Common myeloid progenitor, CD34-positive (primary cell): ENCODE measurements at regions not wholly inside any gene's neighbourhood (a gene's known extent, or its start where the extent isn't known, plus 50 kb on each side); places are given as distances from the start of the nearest gene placed in this dataset.

ENCODE experiments used
- CTCF ChIA-PET: fragments of 350-600 bp; sonication (Branson Sonifier 250); formaldehyde crosslinking; loops from one replicate; lab custom pipeline; 2021; ENCODE audit warnings: antibody characterized with exemption; lab: Charles Lee
- POLR2A ChIA-PET: fragments of 350-600 bp; sonication (Branson Sonifier 250); formaldehyde crosslinking; loops from one replicate; lab custom pipeline; 2021; ENCODE audit warnings: antibody characterized with exemption; lab: Charles Lee
- DNase-seq, 3 donors: peaks; one replicate each; pipeline versions ENCODE4 v3.0.0 to v3.0.0-alpha.2; 2013
- H3K27ac ChIP-seq, 2 experiments: 1 replicate in 1 of 2; 2 replicates in 1 of 2; pipeline ENCODE4 v1.7.0; 2013; ENCODE audit warnings: inconsistent platforms in 2 of 2, low read length in 2 of 2, mild to moderate bottlenecking in 2 of 2, low read depth in 1 of 2, moderate library complexity in 1 of 2; ENCODE audit not compliant: severe bottlenecking in 2 of 2, insufficient read depth in 1 of 2, poor library complexity in 1 of 2
- H3K27me3 ChIP-seq, 5 experiments: replicated peaks in 2 of 5; 1 replicate in 3 of 5; 2 replicates in 2 of 5; pipeline versions ENCODE4 v1.6.1 to v1.7.0; 2013; ENCODE audit warnings: low read length in 4 of 5, mild to moderate bottlenecking in 2 of 5, moderate library complexity in 2 of 5, inconsistent platforms in 1 of 5; ENCODE audit not compliant: insufficient read depth in 5 of 5, control insufficient read depth in 4 of 5
- H3K36me3 ChIP-seq, 4 experiments: 1 replicate in 2 of 4; 2 replicates in 2 of 4; pipeline versions ENCODE4 v1.6.1 to v1.7.0; 2013; ENCODE audit warnings: low read length in 3 of 4, control low read depth in 1 of 4, mild to moderate bottlenecking in 1 of 4; ENCODE audit not compliant: control insufficient read depth in 4 of 4, insufficient read depth in 4 of 4
- H3K4me1 ChIP-seq, 4 experiments: 1 replicate in 3 of 4; 2 replicates in 1 of 4; pipeline versions ENCODE4 v1.6.1 to v1.7.1; 2013; ENCODE audit warnings: low read length in 3 of 4, mild to moderate bottlenecking in 3 of 4, control low read depth in 1 of 4, inconsistent platforms in 1 of 4, moderate library complexity in 1 of 4; ENCODE audit not compliant: control insufficient read depth in 4 of 4, insufficient read depth in 4 of 4; ENCODE audit errors: control extremely low read depth in 1 of 4
- H3K4me3 ChIP-seq, 7 experiments: 1 replicate in 4 of 7; 2 replicates in 3 of 7; pipeline versions ENCODE4 v1.5.1 to v1.7.0; 2013; ENCODE audit warnings: mild to moderate bottlenecking in 7 of 7, low read length in 6 of 7, moderate library complexity in 6 of 7, inconsistent platforms in 2 of 7, low read depth in 2 of 7, control low read depth in 1 of 7; ENCODE audit not compliant: insufficient read depth in 4 of 7, control insufficient read depth in 1 of 7; ENCODE audit errors: extremely low read depth in 1 of 7
- H3K9me3 ChIP-seq, 5 experiments: 1 replicate in 4 of 5; 2 replicates in 1 of 5; pipeline versions ENCODE4 v1.6.1 to v1.7.1; 2013; ENCODE audit warnings: low read length in 4 of 5, mild to moderate bottlenecking in 2 of 5, inconsistent platforms in 1 of 5, low read depth in 1 of 5, moderate library complexity in 1 of 5; ENCODE audit not compliant: control insufficient read depth in 4 of 5, insufficient read depth in 2 of 5; ENCODE audit errors: control extremely low read depth in 1 of 5
- WGBS: methylation state at CpG from one replicate; pipeline ENCODE4 v1.1.5; 2013; ENCODE audit not compliant: insufficient coverage; 5-methylcytosine and 5-hydroxymethylcytosine counted together

- 100% methylated on average over 1 of the region's 3 CpGs for whole genome bisulfite sequencing
- no peak for DNase-seq
- peaks cover 0 to 11% (median 0%) of the 10 kb centered on the region in 4 experiments for H3K4me1 ChIP-seq
- ChIA-PET CTCF (no interaction called here), POLR2A (no interaction called here)
- no peaks in the 10 kb centered on the region for H3K36me3 ChIP-seq
- H3K27ac ChIP-seq = no peak overlapping the region
- H3K27me3 ChIP-seq = no peaks in the 10 kb centered on the region
- no peak overlapping the region for H3K4me3 ChIP-seq
- no peaks in the 10 kb centered on the region for H3K9me3 ChIP-seq
Observed at GRCh38 chr3:104887069-104887468, 479.6 kb upstream of the ALCAM start.

- H3K27me3 ChIP-seq = no peaks in the 10 kb centered on the region
- DNase-seq = no peak
- WGBS = 94% methylated on average over 2 of the region's 2 CpGs
- no peaks in the 10 kb centered on the region for H3K36me3 ChIP-seq
- POLR2A ChIA-PET = no interaction called here
- no peak overlapping the region for H3K4me3 ChIP-seq
- no peak overlapping the region for H3K27ac ChIP-seq
- CTCF ChIA-PET = no interaction called here
- H3K9me3 ChIP-seq = no peaks in the 10 kb centered on the region
- H3K4me1 ChIP-seq = peaks cover 0 to 11% (median 0%) of the 10 kb centered on the region in 4 experiments
Observed at GRCh38 chr3:104887619-104888018, 479.1 kb upstream of the ALCAM start.

DNA sequence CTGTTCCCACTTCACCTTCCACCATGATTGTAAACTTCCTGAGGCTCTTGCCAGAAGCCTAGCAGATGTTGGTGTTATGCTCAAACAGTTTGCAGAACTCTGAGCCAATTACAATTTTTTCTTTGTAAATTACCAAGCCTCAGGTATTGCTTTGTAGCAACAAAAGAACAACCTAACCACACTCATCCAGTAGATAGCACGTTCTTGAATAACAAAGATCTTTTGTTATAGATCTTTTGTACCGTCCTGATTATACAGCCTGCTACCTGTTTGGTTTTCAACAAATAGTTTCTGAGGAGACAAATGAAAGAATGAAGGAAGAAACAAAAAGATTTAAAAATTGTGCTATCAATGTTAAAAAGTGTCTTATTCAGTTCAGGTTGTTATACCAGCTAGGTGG, 474.7 kb upstream of the ALCAM start:
- CTCF ChIA-PET = no interaction called here
- Histone ChIP-seq H3K36me3 (no peaks in the 10 kb centered on the region), H3K9me3 (no peaks in the 10 kb centered on the region), H3K27ac (no peak overlapping the region), H3K27me3 (no peaks in the 10 kb centered on the region), H3K4me3 (no peak overlapping the region), H3K4me1 (peaks cover 0 to under 1% (median 0%) of the 10 kb centered on the region in 4 experiments)
- 100% methylated on average over 1 of the region's 2 CpGs for WGBS
- no peak for DNase-seq
- POLR2A ChIA-PET = no interaction called here

GRCh38 chr3:104896624-104897023, 470.1 kb upstream of the ALCAM start:
- Histone ChIP-seq H3K9me3 (no peaks in the 10 kb centered on the region), H3K27me3 (no peaks in the 10 kb centered on the region), H3K4me3 (no peak overlapping the region), H3K36me3 (no peaks in the 10 kb centered on the region), H3K27ac (no peak overlapping the region), H3K4me1 (no peaks in the 10 kb centered on the region)
- ChIA-PET POLR2A (no interaction called here), CTCF (no interaction called here)
- DNase-seq = no peak
- WGBS = 100% methylated on average over 1 of the region's 1 CpG

DNA sequence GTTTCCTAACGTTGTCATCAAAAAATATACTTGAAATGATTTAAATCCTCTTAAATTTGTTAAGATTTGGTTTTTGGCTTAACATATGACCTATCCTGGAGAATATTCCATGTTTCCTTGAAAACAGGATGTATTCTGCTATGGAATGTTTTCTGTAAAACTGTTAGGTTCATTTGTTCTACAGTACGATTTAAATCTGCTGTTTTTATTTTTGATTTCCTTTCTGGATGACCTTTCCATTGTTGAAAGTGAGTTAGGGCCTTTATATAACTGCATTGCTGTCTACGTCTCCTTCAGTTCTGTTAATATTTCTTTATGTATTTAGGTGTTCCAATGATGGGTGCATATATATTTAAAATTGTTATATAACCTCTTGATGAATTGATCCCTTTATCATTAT, 465.3 kb upstream of the ALCAM start:
- WGBS = 100% methylated on average over 1 of the region's 3 CpGs
- CTCF ChIA-PET = no interaction called here
- Histone ChIP-seq H3K36me3 (no peaks in the 10 kb centered on the region), H3K4me1 (no peaks in the 10 kb centered on the region), H3K9me3 (peaks cover 0 to 11% (median 0%) of the 10 kb centered on the region in 5 experiments), H3K4me3 (no peak overlapping the region), H3K27ac (no peak overlapping the region), H3K27me3 (no peaks in the 10 kb centered on the region)
- POLR2A ChIA-PET = no interaction called here
- no peak for DNase-seq

GRCh38 chr3:104903064-104903463, 463.6 kb upstream of the ALCAM start:
- Histone ChIP-seq H3K4me1 (no peaks in the 10 kb centered on the region), H3K27me3 (no peaks in the 10 kb centered on the region), H3K4me3 (no peak overlapping the region), H3K9me3 (peaks cover 0 to 11% (median 0%) of the 10 kb centered on the region in 5 experiments), H3K27ac (no peak overlapping the region), H3K36me3 (no peaks in the 10 kb centered on the region)
- ChIA-PET POLR2A (no interaction called here), CTCF (no interaction called here)
- no peak for DNase-seq
- WGBS = 80% methylated on average over 1 of the region's 3 CpGs

- no peak overlapping the region for H3K4me3 ChIP-seq
- H3K27ac ChIP-seq = no peak overlapping the region
- ChIA-PET POLR2A (no interaction called here), CTCF (no interaction called here)
- DNase-seq = no peak
- H3K4me1 ChIP-seq = no peaks in the 10 kb centered on the region
- H3K27me3 ChIP-seq = no peaks in the 10 kb centered on the region
- no peaks in the 10 kb centered on the region for H3K36me3 ChIP-seq
- H3K9me3 ChIP-seq = peaks cover 0 to 11% (median 0%) of the 10 kb centered on the region in 5 experiments
- WGBS = 96% methylated on average over 17 of the region's 17 CpGs
Observed at GRCh38 chr3:104906001-104906639, 460.6 kb upstream of the ALCAM start.
